CD4-positive, alpha-beta T cell treated with Interferon alpha-2 for 1 hour (primary cell): ENCODE measurements at regions not wholly inside any gene's neighbourhood (a gene's known extent, or its start where the extent isn't known, plus 50 kb on each side); places are given as distances from the start of the nearest gene placed in this dataset.

ENCODE experiments used
- DNase-seq, 2 donors: peaks; one replicate each; pipeline ENCODE4 v3.0.0-alpha.2; 2020 to 2022

DNA sequence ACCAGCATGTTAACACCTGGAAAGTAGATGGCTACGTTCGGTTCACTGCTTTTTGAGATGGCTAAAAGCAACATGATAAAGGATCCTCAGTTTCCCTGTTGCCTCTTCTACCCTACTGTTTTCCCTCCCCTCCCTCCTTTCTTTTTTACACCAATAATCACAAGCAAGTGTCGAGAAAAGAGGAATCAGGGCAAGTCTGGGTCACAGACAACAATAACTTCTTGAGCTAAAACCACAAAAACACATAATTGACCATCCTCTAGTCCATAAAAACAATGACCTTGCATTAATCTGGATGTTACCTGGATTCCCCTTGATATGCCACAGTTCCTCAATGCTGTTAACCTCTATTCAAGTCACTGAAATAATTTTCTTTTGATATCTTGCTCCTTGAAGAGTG is 736.6 kb upstream of the GCFC2 start:
- no peak for DNase-seq

GRCh38 chr2:76446872-76447271 is 736.2 kb upstream of the GCFC2 start:
- DNase-seq = no peak

DNA sequence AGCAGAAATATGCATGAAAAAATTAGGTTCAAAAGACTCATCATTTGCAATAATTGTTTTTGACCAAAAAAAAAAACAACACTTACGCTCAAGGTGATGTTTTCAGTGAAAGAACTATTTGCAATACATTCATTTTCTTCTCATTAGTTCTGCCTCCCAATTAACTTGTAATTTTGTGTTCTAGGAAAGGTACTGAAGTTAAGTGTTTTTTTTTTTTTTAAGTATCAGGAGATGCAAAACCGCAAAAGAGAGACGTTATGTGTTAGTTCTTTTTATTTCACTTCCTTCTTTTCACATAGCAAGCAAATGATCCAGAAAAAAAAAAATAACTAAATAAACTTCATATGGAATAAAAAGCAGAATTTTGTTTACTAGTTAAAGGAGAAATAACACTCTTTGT is 735.2 kb upstream of the GCFC2 start:
- no peak for DNase-seq

- no peak for DNase-seq
Measured at GRCh38 chr2:76444732-76445131, 734.0 kb upstream of the GCFC2 start.

- no peak for DNase-seq
Measured at GRCh38 chr2:76437564-76437963, 726.8 kb upstream of the GCFC2 start.

DNA sequence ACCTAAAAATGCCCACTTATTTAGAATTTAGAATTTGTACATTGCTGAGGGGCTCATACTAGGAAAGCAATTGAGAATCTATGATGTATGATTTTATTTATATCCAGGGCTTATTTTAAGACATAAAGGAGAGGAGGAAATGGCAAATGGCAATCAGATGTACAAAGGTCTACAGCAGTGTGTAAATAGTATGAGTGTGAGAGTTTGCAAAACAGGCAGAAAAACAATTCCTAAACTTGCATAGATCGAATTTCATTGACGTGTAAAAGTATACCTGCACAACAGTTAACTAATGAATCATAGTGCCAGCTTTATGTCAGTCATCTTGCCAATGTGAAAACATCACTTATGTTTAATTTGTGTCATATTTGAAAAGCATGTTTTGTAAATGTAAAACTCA is 718.7 kb upstream of the GCFC2 start:
- no peak for DNase-seq

GRCh38 chr2:76427452-76427851 is 716.7 kb upstream of the GCFC2 start:
- no peak for DNase-seq

DNA sequence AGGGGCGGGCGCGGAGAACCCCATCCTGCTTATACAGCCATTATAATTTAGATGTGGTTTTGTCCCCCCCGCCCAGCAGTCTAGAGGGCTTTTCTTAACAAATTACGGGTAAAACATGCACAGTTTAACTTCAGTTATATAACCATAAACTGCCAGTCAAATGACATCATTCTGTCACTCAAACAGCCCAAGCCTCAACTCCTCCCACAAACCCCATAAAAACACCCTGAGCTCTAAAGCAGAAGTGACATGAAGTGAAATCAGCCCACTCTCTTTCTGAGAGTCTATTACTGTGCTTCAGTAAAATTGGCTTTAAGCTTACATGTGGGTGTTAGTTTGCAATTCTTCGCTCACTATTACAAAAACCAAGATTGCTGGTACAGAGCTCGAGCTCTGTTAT is 705.1 kb upstream of the GCFC2 start:
- no peak for DNase-seq

DNA sequence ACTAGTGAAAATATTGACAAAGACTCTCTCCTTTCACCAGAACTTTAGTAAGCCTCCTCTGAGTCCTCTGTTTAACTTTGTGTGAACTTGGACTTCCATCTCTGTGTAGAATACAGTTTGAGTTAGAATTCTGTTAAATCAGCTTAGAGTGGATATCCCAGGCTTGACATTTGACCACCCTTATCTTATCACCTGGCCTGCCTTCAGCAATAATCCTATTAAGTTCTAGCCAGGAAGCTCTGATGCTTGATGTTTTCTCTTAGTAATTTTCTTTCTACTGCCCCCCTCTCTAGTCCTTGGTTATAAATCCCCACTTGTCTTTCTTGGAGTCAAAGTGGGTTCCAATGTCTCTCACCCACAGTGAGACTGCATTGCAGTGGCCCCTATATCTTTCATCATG is 702.7 kb upstream of the GCFC2 start:
- no peak for DNase-seq

GRCh38 chr2:76406134-76406855 is 695.6 kb upstream of the GCFC2 start:
- DNase-seq = no peak

DNA sequence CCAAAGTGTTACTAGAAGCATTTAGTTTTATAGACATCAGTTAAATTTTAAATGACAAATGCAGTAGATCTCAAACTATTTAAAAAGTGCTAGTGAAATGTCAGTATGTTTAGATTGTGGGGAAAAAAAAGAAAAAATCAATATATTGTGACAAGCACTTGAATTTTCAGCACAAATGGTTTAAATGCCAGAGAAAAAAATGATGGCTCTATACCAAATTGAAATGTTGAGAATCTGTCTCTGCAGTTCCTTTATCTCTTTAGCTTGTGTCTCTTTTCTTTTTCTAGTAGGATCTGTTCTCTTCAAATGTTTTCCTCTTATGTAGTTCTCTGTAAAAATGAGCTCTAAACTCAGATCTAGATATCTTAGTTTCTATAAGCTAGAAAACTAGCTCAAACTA is 682.6 kb upstream of the GCFC2 start:
- no peak for DNase-seq

GRCh38 chr2:76391678-76392077 is 681.0 kb upstream of the GCFC2 start:
- no peak for DNase-seq

DNA sequence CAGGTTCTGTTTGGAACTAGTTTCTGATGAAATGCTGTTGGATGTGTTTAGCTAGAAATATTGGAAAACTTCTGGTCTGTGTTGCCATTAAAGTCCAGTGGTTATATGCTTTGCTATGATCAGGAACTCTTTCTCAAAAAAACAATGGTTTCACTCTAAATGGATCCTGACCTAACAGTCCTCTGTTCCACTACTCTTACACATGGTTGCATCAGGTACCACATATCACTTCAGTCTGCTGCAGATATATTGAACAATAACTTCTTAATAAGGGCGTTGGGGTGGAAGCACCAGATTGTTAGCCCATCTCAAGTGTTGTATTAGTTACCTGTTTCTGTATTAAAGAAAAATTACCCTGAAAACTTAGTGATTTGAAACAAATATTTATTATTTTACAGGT is 676.6 kb upstream of the GCFC2 start:
- DNase-seq = no peak

- DNase-seq = no peak
Measured at GRCh38 chr2:76385943-76386342, 675.2 kb upstream of the GCFC2 start.

DNA sequence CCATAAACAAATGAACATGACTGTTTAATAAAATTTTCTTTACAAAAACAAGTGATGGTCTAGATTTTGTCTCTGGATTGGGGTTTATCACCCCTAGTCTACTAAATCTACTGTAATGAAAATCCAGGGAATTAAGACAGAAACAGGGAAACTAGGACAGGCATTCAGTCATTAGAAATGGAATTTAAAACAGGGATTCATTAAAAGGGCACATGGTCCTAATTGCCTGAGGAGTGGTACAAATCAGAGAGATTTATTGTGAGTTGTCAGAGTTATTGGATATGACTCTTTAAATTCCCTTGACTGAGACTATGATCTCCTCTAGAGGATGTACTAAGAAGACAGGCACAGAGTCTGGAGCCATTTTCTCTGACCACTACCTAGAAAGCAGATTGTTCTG is 670.9 kb upstream of the GCFC2 start:
- DNase-seq = no peak

DNA sequence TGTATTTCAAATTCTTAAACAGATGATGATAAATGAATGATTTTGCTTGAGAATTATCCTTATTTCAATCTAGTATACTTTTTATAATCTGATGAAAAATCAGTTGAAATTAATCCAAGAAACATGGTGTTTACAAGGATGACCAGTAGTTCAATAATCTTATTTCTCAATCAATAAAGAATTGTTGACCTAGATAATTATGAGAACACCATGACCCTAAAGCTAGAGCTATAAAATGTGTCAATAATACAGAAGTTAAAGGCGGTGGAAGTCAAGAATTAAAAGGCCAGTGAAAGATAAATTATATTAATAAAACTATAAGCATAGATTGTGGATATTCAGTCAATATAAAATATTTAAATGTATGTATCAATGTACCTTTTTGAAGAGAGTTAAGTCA is 667.4 kb upstream of the GCFC2 start:
- no peak for DNase-seq

GRCh38 chr2:76341439-76341838 is 630.7 kb upstream of the GCFC2 start:
- no peak for DNase-seq

DNA sequence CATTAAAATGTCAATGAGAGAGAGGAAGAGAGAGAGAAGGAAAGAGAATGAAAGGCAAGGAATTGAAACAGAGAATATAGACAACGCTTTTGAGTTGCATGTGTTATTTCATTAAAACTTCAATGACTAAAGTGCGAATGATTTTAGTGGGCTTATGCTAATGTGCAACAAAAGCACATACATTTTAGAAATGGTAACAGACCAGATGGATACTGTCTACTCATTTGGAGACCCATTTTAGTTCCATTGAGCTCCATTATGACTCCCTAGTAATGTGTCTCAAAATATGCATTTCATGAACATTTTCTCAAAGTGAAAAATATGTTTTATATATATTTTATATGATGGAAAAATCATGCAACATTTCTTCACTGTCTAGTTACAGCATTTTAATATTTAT is 622.2 kb upstream of the GCFC2 start:
- DNase-seq = no peak

- no peak for DNase-seq
Measured at GRCh38 chr2:76330865-76331264, 620.1 kb upstream of the GCFC2 start.

GRCh38 chr2:76326636-76327035 is 615.9 kb upstream of the GCFC2 start:
- DNase-seq = no peak

- no peak for DNase-seq
Measured at GRCh38 chr2:76323381-76323780, 612.7 kb upstream of the GCFC2 start.

GRCh38 chr2:76320716-76321115 is 610.0 kb upstream of the GCFC2 start:
- DNase-seq = no peak

GRCh38 chr2:76318848-76319360 is 608.2 kb upstream of the GCFC2 start:
- DNase-seq = no peak

GRCh38 chr2:76316691-76317090 is 606.0 kb upstream of the GCFC2 start:
- no peak for DNase-seq

DNA sequence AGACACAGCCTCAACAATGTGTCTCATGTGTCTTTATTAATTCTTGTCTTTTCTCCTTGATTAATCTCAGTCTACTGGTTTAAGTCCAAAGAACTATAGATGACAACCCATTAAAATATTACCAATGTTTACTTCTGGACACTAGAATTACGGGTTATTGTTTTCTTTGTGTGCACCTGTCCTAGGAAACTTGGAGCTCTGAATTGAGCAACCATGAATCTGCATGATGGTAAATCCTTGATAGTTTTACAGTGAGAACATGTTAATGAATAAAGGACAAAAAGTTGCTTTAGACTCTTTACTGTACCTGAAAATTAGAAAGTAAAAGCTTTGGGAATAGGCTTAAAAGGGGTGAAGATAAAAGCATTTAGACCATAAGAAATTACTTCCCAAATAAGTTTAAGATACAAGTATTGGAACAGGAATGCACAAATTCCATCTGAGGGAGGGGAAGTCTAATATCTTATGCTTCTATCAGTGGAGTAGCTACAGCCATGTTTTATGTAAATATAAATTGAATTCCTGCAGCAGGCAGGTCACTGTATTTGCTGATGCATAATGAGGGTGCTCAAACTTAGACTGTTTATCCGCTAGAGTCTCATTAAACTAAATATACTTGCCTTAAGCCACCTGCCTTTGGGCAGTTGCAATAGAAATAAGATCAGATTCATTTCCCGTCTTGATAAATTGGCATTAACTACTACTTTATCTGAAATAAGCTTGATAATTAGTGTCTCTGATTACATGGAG is 603.7 kb upstream of the GCFC2 start:
- no peak for DNase-seq
